Activated T-helper 1 cell treated with anti-CD3 and anti-CD28 coated beads, Interleukin-12 subunit alpha, Interleukin-12 subunit beta, Interleukin-2, Interleukin-4 antibody, amounts not matched to agents 30 ng/mL and 10 ng/mL and 1 ng/mL, durations not matched to agents 14 hours and 24 hours and 36 hours (primary cell): ENCODE measurements at regions not wholly inside any gene's neighbourhood (a gene's known extent, or its start where the extent isn't known, plus 50 kb on each side); places are given as distances from the start of the nearest gene placed in this dataset.
"Not testable (repeated sequence)": the region's sequence is repeated elsewhere in the genome, so short reads cannot be mapped to it uniquely, and the experiment has no call there.

Experiments
- DNase-seq: peaks from one replicate; pipeline ENCODE4 v3.0.0; 2021; ENCODE audit warnings: low spot score
- H3K27ac Mint-ChIP-seq: one replicate; pipeline ENCODE4 v1.8.0; 2021; ENCODE audit warnings: mild to moderate bottlenecking, mixed read lengths
- H3K27me3 Mint-ChIP-seq: one replicate; pipeline ENCODE4 v1.8.0; 2022; ENCODE audit warnings: mild to moderate bottlenecking, moderate library complexity, mixed read lengths; ENCODE audit not compliant: insufficient read depth
- H3K36me3 Mint-ChIP-seq: one replicate; pipeline ENCODE4 v1.8.0; 2021; ENCODE audit warnings: low read depth, mixed read lengths
- H3K4me1 Mint-ChIP-seq: one replicate; pipeline ENCODE4 v1.8.0; 2021; ENCODE audit warnings: low read depth, mixed read lengths
- H3K4me3 Mint-ChIP-seq: one replicate; pipeline ENCODE4 v1.8.0; 2021; ENCODE audit warnings: mild to moderate bottlenecking, moderate library complexity, mixed read lengths
- H3K9me3 Mint-ChIP-seq: one replicate; pipeline ENCODE4 v1.8.0; 2021; ENCODE audit warnings: mixed read lengths
- intact Hi-C: fragments of 100-400 bp; cut with micrococcal nuclease; formaldehyde crosslinking; loops from one replicate; pipeline ENCODE4 v1.15.1; 2024

DNA sequence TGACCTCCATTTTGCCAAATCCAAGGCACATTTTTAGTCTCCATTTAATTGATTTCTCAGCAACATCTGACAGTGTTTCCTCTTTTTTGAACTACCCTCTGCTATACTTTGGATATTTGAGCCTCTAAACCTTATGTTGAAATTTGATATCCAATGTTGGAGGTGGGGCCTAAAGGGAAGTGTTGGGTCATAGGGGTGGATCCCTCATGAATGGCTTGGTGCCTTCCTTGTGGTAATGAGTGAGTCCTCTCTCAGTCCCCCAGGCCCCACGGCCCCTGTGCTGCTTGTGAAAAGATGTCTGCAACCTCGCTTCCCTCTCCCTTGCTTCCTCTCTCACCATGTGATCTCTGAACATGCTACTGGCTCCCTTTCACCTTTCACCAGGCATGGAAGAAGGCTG lies 96.8 kb upstream of the DGKB start:
- peaks cover 6% of the 10 kb centered on the region for H3K9me3 Mint-ChIP-seq
- no peak overlapping the region for H3K27ac Mint-ChIP-seq
- intact Hi-C loops = no loop called here
- no peak overlapping the region for H3K4me3 Mint-ChIP-seq
- H3K36me3 Mint-ChIP-seq = no peaks in the 10 kb centered on the region
- no peaks in the 10 kb centered on the region for H3K4me1 Mint-ChIP-seq
- H3K27me3 Mint-ChIP-seq = no peaks in the 10 kb centered on the region
- DNase-seq = no peak

GRCh38 chr7:14995774-14996173 lies 93.2 kb upstream of the DGKB start:
- intact Hi-C loops = no loop called here
- peaks cover 6% of the 10 kb centered on the region for H3K9me3 Mint-ChIP-seq
- no peaks in the 10 kb centered on the region for H3K36me3 Mint-ChIP-seq
- DNase-seq = no peak
- H3K27ac Mint-ChIP-seq = no peak overlapping the region
- no peaks in the 10 kb centered on the region for H3K27me3 Mint-ChIP-seq
- no peak overlapping the region for H3K4me3 Mint-ChIP-seq
- H3K4me1 Mint-ChIP-seq = no peaks in the 10 kb centered on the region

DNA sequence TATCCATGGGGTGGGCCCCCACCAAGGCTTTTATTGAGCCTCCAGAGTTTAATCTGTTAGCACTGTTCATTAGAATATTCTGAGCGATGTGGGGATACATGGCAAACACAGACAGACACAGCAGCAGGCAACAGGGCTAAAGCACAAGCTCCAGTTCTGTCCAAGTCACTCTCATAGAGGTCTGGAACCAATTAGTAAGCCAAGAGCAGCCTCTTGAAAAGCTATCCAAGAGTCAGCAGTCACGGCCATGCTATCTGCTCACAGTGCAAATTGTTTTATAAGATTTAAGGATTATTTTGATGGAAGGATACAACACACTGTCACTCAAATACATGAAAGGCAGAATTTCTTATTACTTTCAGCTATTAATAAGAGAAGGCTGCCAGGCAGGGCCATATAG lies 86.4 kb upstream of the DGKB start:
- Mint-ChIP-seq H3K27me3 (no peaks in the 10 kb centered on the region), H3K27ac (no peak overlapping the region), H3K9me3 (no peaks in the 10 kb centered on the region), H3K4me3 (no peak overlapping the region), H3K4me1 (no peaks in the 10 kb centered on the region), H3K36me3 (no peaks in the 10 kb centered on the region)
- no peak for DNase-seq
- intact Hi-C loops = no loop called here

DNA sequence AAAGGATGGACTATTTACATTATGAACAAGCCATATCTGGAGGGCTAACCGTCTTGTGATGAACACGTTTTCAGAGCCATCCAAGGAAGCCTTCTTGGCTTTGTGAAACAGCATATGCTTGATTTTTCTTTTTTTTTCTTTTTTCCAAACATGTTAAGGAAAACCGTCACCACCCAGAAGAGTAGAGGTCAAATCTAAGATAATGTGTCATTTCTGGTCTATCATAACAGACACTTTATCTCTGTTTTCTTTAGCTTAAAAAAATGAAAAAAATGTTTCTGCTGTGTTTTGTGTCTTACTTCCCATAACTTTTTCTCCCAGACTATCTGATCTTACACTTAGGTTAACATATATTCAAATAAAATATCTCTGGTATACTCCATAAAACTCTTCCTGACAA lies 76.1 kb upstream of the DGKB start:
- H3K27ac Mint-ChIP-seq = no peak overlapping the region
- no peak overlapping the region for H3K4me3 Mint-ChIP-seq
- H3K9me3 Mint-ChIP-seq = peaks cover 5% of the 10 kb centered on the region
- no peaks in the 10 kb centered on the region for H3K36me3 Mint-ChIP-seq
- intact Hi-C loops = no loop called here
- DNase-seq = no peak
- H3K27me3 Mint-ChIP-seq = no peaks in the 10 kb centered on the region
- H3K4me1 Mint-ChIP-seq = no peaks in the 10 kb centered on the region

- Mint-ChIP-seq H3K27me3 (no peaks in the 10 kb centered on the region), H3K4me1 (no peaks in the 10 kb centered on the region), H3K36me3 (no peaks in the 10 kb centered on the region), H3K4me3 (no peak overlapping the region), H3K9me3 (no peaks in the 10 kb centered on the region), H3K27ac (no peak overlapping the region)
- intact Hi-C loops = no loop called here
- no peak for DNase-seq
Measured at GRCh38 chr7:14974688-14975087, 72.1 kb upstream of the DGKB start.

DNA sequence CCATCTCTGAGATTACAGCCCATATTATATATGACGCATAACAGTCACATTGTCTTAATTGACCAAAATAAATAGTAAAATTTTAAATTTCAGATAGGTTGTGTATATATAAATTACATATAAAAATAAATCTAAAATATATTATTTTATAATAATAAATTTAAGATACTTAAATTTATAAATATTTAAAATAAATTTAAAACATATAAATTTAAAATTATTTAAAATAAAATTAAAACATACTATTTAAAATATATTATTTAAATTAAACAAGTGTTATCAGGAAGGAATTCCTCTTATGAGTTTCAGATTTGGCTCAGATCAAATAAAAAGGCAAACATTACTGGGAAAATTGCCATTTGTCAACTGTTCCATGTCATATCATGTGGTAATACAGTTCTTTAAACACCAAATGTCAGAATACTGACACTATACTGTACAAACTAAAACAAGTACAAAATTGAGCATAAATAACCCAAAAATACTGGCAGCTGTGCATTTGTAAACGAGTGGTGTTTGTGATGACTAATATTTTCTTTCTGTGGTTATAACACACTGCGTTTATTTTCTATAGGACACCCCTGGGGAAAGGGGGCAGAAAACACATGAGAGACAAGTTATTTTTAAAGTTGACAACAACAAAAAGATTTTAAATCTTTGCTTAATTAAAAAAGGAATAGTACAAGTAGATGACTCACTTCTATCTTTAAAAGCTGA lies 71.3 kb upstream of the DGKB start:
- H3K27ac Mint-ChIP-seq = no peak overlapping the region
- H3K27me3 Mint-ChIP-seq = no peaks in the 10 kb centered on the region
- intact Hi-C loops = no loop called here
- DNase-seq = no peak
- no peaks in the 10 kb centered on the region for H3K36me3 Mint-ChIP-seq
- no peaks in the 10 kb centered on the region for H3K4me1 Mint-ChIP-seq
- H3K9me3 Mint-ChIP-seq = no peaks in the 10 kb centered on the region
- H3K4me3 Mint-ChIP-seq = no peak overlapping the region

GRCh38 chr7:14971678-14972077 lies 69.1 kb upstream of the DGKB start:
- not testable (repeated sequence) for H3K4me3 Mint-ChIP-seq, H3K27me3 Mint-ChIP-seq

DNA sequence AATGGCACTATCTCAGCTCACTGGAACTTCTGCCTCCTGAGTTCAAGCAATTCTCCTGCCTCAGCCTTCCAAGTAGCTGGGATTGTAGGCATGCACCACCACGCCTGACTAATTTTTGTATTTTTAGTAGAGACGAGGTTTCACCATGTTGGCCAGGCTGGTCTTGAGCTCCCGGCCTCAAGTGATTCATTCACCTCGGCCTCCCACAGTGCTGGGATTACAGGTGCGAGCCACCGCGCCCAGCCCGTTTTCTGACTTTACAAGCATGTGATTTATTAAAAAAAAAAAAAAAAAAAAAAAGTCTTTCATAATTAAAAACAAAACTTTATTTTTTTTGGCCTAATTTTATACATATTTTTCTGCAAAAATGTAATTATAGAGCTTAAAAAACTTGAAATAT lies 64.8 kb upstream of the DGKB start:
- not testable (repeated sequence) for H3K4me1 Mint-ChIP-seq, H3K9me3 Mint-ChIP-seq

More at GRCh38 chr7:14971678-14972077, 69.1 kb upstream of the DGKB start:
- H3K4me1 Mint-ChIP-seq, intact Hi-C loops, DNase-seq, H3K9me3 Mint-ChIP-seq, H3K27ac Mint-ChIP-seq, H3K36me3 Mint-ChIP-seq: not testable (repeated sequence)

DNA sequence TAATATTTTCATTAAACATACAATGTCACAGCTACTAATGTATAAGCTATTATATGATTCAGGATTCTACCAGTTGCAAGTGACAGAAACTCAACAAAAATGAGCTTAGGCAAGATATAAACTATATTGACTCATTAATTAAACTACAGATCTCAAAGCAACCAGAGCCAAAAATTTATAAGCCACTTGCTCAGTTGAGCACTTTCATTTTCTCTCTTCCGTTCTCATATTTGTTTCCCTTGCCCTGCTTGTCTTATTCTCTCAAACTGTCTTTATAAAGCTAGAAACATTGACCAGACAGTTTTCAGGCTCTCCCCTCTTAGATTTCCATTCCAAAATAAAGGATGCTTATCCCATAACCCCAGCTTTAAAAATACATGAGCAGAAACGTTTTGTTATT lies 60.2 kb upstream of the DGKB start:
- no peak for DNase-seq
- Mint-ChIP-seq H3K27ac (no peak overlapping the region), H3K4me1 (no peaks in the 10 kb centered on the region), H3K36me3 (no peaks in the 10 kb centered on the region), H3K4me3 (no peak overlapping the region), H3K27me3 (no peaks in the 10 kb centered on the region), H3K9me3 (no peaks in the 10 kb centered on the region)
- intact Hi-C loops = no loop called here

More for the DNA sequence above, 64.8 kb upstream of the DGKB start:
- H3K36me3 Mint-ChIP-seq, intact Hi-C loops, H3K27me3 Mint-ChIP-seq, DNase-seq, H3K27ac Mint-ChIP-seq, H3K4me3 Mint-ChIP-seq: not testable (repeated sequence)

GRCh38 chr7:14960721-14961120 lies 58.2 kb upstream of the DGKB start:
- intact Hi-C loops = no loop called here
- H3K27ac Mint-ChIP-seq = no peak overlapping the region
- H3K4me1 Mint-ChIP-seq = no peaks in the 10 kb centered on the region
- no peaks in the 10 kb centered on the region for H3K27me3 Mint-ChIP-seq
- H3K9me3 Mint-ChIP-seq = no peaks in the 10 kb centered on the region
- no peaks in the 10 kb centered on the region for H3K36me3 Mint-ChIP-seq
- no peak overlapping the region for H3K4me3 Mint-ChIP-seq
- DNase-seq = no peak

DNA sequence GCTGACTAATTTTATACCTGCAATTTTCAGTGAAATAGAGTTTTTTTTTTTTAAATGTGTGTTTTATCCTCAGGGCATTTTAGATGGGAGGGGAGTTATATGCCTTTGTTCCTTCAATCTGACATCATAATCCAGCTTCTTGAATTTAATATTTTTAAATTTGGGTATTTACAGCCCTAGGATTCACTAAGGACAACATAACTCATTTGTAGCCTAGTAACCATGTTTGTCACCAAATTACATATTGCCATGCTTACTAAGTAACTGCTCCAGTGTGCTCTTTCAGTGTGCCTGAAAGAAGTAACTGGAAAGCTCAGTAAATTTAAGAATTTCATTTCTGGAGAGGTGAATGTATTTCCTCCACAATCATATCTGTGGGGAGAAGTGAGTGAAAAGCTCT lies 56.8 kb upstream of the DGKB start:
- Mint-ChIP-seq H3K36me3 (no peaks in the 10 kb centered on the region), H3K27ac (no peak overlapping the region), H3K9me3 (no peaks in the 10 kb centered on the region), H3K4me3 (no peak overlapping the region), H3K27me3 (no peaks in the 10 kb centered on the region), H3K4me1 (no peaks in the 10 kb centered on the region)
- intact Hi-C loops = no loop called here
- no peak for DNase-seq

DNA sequence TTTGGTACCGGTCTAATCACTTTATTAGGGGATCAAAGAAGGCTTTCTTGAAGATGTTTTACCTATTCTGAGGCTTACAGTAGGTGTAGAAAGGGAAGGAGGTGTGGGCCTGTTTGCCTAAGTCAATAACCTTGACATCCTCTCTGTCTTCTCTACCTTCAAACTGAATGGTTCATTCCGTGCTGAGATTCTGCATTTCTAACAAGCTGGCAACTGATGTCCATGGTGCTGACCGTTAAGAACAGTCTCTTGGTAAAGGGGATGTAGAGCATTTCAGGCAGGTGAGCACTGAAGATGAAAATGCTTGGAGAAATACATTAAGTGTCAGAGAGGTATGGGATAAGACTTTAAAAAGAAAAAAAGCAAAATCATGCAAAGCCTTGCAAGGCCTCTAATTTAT lies 51.5 kb upstream of the DGKB start:
- H3K9me3 Mint-ChIP-seq = no peaks in the 10 kb centered on the region
- intact Hi-C loops = no loop called here
- H3K36me3 Mint-ChIP-seq = no peaks in the 10 kb centered on the region
- no peak overlapping the region for H3K4me3 Mint-ChIP-seq
- no peak overlapping the region for H3K27ac Mint-ChIP-seq
- DNase-seq = no peak
- no peaks in the 10 kb centered on the region for H3K27me3 Mint-ChIP-seq
- no peaks in the 10 kb centered on the region for H3K4me1 Mint-ChIP-seq
